Activated CD4-positive, alpha-beta T cell treated with anti-CD3 and anti-CD28 coated beads, Interleukin-2, amount 50 U/mL, for 16 hours (primary cell): ENCODE measurements at regions not wholly inside any gene's neighbourhood (a gene's known extent, or its start where the extent isn't known, plus 50 kb on each side); places are given as distances from the start of the nearest gene placed in this dataset.
"Not testable (repeated sequence)": the region's sequence is repeated elsewhere in the genome, so short reads cannot be mapped to it uniquely, and the experiment has no call there.

Experiments used
- DNase-seq: peaks from one replicate; pipeline ENCODE4 v3.0.0-alpha.2; 2020

DNA sequence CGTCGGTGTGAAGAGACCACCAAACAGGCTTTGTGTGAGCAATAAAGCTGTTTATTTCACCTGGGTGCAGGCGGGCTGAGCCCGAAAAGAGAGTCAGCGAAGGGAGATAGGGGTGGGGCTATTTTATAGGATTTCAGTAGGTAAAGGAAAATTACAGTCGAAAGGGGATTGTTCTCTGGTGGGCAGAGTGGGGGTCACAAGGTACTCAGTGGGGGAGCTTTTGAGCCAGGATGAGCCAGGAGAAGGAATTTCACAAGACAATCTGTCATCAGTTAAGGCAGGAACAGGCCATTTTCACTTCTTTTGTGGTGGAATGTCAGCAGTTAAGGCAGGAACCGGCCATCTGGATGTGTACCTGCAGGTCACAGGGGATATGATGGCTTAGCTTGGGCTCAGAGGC is 98.1 kb downstream of the RTP4 start:
- DNase-seq: not testable (repeated sequence)

GRCh38 chr3:187465503-187465902 is 97.3 kb downstream of the RTP4 start:
- DNase-seq: no peak

GRCh38 chr3:187464682-187465081 is 96.5 kb downstream of the RTP4 start:
- DNase-seq: no peak

DNA sequence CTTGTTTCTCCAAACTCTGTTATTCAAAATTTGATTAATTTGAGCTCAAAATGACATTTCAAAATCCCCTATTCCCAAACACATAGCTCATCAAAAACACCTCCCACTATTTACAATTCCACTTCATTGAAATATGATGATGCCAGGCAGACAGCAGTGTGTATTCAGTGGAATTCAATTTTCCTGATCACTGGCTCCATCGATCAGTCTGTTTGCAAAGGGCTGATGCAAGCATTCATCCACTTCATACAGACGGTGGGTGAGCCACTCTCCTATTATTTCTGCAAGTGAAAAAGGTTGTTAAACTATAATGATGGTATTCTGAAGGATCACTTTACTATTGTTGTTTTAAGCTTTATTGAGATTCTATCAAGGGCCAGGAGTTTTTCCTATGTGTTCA is 90.7 kb downstream of the RTP4 start:
- no peak for DNase-seq

- no peak for DNase-seq
Observed at GRCh38 chr3:187458383-187458782, 90.2 kb downstream of the RTP4 start.

DNA sequence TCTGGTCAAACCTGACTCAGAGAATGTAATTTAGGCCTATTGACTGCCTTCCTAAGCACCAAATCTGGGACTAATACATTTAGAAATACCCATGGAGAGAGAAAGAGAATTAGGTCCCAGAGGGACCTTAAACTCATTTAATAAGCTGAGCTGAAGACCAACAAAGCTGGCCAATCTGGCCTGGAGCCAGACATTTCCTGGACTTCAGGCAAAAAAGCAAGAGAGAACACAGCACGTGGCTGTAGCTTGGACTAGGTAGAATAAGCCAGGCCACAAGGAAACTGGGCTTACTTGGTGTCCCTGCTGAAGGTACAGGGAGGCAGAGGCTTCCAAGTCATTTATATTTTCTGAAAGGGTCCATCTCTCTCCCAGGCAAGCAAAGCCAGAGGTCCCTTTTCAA is 88.1 kb downstream of the RTP4 start:
- DNase-seq: no peak

DNA sequence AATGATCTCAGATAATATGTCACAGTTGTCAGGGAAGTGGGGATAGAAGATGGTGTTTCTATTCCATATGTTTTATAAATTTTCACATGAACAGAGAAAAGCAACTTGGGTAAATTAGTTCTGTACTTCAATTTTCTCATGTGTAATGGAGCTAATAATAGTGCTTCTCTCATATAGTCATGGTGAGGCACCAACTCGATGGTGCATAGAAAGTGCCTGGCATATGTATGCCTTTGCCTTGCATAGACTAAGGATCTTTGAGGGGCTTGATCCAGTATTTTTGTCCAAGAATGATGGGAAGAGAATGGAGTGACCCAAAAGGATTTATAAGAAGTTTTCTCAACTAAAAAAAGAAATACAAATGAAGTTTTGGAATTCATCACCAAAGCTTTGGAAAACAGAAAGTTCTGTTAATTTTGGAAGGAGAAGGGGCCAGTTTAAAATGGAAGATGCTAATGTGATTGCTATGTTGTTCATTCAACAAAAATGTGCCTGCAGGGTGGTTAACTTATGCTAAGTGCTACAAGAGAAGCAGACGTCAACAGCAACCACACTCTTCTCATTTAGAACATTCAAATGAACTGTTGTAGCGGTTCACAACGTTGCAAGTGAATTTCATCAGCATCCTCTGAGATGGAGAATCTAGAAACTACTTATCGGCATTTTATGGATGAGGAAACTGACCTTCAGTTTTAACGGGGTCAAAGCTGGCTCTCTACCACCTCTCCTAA is 86.1 kb downstream of the RTP4 start:
- no peak for DNase-seq

- DNase-seq: no peak
Observed at GRCh38 chr3:187450431-187451190, 82.4 kb downstream of the RTP4 start.

GRCh38 chr3:187448674-187449073 is 80.5 kb downstream of the RTP4 start:
- DNase-seq: no peak

DNA sequence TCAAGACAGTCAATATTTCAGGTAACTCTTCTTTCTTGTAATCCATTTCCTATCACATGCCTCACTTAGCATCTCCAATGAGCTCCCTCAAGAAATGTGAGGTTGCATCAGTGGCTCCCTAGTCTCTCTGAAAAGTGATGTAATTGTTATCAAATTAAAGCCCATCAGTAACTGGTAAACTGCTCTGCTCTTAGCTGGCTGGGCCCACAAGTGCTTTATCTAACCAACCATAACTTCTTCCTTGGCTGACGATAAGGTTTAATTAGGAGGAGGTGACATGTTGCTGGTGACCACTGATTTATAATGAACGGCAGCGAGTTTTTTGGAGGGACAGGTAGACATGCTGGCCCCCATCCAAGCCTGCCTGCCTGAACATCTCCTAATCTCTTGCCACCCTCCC is 79.6 kb downstream of the RTP4 start:
- no peak for DNase-seq

- no peak for DNase-seq
Observed at GRCh38 chr3:187445356-187445755, 77.2 kb downstream of the RTP4 start.

GRCh38 chr3:187434524-187434923 is 66.3 kb downstream of the RTP4 start:
- no peak for DNase-seq

- DNase-seq: no peak
Observed at GRCh38 chr3:187430576-187430975, 62.4 kb downstream of the RTP4 start.
